Activated CD4-positive, alpha-beta T cell treated with anti-CD3 and anti-CD28 coated beads, Interleukin-2, amount 50 U/mL, for 4 hours (primary cell): ENCODE measurements at regions not wholly inside any gene's neighbourhood (a gene's known extent, or its start where the extent isn't known, plus 50 kb on each side); places are given as distances from the start of the nearest gene placed in this dataset.
"Not testable (repeated sequence)": the region's sequence is repeated elsewhere in the genome, so short reads cannot be mapped to it uniquely, and the experiment has no call there.

ENCODE experiments used
- DNase-seq, 2 experiments: peaks; one replicate each; pipeline ENCODE4 v3.0.0-alpha.2; 2020

DNA sequence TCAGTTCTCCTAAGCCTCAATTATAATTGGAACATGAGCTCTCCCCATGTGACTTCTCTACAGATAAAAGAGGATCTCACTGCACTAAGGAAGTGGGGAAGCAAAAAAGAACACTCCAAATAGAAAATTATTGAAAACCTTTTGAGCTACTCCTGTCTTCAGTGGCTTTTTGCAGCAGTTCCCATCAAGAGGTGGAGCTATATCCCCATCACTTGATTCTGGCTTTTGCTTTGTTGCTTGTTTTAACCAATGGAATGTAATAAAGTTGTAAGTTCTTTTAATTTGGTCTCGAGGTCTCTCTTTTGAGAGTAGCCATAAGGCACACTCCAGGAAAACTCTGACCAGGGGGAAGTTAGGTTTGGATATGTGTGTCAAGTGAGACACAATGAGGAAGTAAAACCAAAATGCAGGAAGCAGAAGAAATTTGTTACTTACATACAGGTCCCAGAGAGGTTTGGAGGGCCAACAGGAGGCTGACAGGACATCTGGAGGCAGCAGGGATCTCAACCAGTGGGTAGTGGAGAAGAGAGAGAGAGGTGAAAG lies 569.4 kb downstream of the HTR7 start:
- DNase-seq: no peak

DNA sequence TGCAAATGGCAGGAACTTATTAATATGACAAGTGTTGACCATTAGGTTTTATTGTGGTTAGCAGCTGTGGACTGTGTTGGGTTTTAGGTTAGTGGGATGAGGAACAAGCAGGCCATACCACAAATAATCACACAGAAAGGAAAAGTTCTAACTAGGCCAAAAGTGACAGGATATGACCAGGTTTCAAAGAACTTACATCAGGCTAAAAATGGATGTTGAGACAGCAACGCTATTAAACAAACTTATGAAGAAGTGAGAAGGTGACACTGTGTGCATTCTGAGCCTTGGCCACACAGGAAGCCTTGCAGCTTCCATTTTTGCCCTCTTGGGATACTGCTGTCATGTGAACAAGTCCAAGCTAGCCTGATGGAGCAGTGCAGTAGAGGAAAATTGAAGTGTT lies 568.8 kb downstream of the HTR7 start:
- no peak for DNase-seq

DNA sequence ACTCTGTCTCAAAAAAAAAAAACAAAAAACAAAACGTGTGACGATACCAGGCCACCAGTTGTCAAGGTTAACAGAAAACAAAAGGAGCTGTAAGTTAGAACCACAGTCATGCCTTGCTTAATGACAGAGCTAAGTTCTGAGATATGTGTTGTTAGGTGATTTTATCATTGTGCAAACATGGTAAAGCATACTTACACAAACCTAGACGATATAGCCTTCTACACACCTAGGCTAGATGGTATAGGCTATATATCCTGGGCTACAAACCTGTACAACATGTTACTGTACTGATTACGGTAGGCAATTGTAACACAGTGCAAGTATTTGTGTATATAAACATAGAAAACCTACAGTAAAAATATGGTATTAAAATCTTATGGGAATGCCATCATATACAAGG lies 564.2 kb downstream of the HTR7 start:
- no peak for DNase-seq

DNA sequence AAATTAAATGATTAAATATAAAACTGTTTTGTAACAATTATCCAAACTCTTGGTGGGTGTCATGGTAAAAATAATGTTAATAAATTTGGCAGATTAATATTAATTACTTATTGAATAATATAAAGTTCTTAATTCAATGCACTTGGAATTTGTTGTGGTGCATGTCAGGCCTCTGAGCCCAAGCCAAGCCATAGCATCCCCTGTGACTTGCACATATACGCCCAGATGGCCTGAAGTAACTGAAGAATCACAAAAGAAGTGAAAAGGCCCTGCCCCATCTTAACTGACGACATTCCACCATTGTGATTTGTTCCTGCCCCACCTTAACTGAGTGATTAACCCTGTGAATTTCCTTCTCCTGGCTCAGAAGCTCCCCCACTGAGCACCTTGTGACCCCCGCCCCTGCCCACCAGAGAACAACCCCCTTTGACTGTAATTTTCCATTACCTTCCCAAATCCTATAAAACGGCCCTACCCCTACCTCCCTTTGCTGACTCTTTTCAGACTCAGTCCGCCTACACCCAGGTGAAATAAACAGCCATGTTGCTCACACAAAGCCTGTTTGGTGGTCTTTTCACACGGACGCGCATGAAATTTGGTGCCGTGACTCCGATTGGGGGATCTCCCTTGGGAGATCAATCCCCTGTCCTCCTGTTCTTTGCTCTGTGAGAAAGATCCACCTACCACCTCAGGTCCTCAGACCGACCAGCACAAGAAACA lies 562.9 kb downstream of the HTR7 start:
- not testable (repeated sequence) for DNase-seq

DNA sequence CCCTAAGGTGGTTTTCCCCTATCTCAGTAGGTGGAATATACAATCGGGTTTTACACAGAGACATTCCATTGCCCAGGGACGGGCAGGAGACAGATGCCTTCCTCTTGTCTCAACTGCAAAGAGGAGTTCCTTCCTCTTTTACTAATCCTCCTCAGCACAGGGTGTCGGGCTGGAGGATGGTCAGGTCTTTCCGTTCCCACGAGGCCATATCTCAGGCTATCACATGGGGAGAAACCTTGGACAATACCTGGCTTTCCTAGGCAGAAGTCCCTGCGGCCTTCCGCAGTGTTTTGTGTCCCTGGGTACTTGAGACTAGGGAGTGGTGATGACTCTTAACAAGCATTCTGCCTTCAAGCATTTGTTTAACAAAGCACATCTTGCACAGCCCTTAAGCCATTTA lies 555.8 kb downstream of the HTR7 start:
- DNase-seq: not testable (repeated sequence)

DNA sequence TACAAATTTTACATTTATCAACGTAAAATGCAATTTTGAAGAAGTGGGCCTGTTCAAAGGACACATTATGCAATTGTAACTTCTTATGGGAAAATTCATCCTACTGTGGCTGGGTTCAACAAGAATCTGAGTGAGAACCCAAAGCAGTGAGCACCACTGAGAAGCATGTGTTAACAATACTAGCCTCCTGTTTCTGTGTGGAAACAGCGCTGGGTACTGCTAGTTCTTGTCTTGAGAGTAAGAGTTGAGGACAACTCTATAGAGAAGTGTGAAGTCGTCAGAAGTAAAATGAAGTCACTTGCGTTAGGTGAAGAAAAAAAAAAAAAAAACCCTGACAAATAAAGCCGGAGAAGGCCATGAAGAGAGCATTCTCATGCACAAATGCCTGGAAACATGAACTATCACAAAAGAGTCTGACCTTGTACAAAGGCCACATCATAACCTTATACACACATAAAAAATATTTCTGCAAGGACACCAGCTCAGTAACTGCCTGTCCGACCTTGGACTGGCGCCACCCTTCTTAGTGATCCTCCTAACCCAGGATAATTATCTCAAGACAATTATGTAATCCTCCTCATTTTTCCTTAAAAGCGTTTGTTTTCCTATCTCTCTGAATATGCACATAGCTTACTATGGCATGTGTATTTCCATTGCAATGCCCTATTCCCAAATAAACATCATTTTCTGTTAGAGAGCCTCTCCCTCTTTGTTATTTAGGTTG lies 554.9 kb downstream of the HTR7 start:
- no peak for DNase-seq

DNA sequence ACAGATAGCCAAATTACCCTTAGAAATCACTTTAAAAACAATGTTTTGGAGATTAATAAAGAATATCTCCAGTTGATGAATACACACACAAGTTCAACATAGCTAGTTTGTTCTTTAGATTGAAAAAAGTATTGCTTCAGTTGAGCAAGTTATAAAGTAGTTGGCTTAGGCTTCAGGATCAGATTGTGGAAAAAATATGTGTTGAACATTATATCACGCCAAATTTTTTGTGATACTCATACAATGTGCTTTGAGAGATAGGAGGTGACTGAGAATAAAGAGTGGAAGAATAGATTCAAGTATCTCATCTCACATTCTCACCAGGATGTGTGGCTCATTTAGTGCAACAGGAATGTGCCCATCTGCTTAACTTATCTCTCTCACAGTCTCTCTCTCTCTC lies 553.3 kb downstream of the HTR7 start:
- no peak for DNase-seq

DNA sequence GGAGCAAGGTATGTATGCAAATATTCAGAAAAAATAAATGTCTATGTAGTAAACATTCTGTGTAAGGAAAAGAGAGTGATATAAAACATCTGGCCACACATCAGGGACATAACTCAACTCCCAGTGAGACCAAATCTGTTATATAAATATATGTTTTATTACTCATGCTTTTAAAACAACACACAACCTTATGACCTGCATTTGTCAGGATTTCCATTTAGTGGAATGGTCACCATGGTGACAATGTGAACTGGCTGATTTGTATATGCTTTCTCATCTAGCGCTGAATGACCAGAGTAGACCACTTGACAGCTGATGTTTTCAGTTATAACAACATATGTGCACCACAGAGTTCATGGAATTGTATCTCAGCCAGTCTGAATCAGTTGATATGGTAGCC lies 551.7 kb downstream of the HTR7 start:
- DNase-seq: no peak

DNA sequence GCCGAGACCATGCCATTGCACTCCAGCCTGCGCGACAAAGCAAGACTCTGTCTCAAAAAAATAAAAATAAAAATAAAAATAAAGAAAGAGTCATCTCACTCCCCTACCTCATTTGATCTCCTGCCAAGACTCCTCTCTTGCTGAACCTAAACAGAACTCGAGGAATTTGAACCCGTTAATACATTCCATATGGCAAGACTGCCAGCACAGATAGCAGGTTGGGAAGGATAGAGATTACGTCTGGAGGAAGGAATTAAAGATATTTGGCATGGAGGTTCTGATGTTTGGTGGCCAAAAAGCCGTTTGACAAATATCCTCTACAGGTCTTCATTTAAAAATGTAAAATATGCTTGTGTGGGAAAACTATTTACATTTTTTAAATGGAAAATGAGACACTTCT lies 549.6 kb downstream of the HTR7 start:
- no peak for DNase-seq

DNA sequence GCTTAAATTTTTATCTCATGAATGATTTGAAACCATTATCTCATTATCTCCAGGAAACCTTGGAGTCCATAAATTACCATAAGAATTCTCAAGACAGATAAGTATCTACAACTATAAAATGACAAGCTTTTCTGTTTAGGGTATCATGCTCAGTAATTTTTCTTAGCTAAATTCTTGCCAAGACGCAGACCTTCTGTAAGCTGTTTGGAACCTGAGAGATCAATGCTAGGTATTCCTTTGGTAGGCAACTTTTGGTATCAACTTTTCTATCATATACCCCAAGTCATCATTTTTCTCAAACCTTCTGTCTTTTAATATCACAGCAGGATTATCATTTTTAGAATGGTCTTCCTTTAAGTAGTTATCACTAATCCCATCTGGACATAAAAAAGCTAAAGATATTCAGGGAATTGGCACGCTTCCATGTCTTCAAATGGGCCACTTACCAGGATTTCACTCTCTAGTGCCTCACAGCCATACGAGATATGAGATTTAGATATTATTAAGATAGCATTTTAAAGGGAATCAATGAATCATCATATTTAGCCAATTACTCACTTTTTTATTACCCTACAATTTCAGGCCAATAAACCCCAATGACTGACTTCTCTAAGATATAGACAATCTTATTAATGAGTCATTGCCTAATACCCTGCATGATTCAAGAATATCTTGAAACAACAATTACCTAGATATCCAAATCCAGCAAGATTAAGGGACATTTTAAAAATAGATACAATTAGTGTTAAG lies 544.1 kb downstream of the HTR7 start:
- no peak for DNase-seq

DNA sequence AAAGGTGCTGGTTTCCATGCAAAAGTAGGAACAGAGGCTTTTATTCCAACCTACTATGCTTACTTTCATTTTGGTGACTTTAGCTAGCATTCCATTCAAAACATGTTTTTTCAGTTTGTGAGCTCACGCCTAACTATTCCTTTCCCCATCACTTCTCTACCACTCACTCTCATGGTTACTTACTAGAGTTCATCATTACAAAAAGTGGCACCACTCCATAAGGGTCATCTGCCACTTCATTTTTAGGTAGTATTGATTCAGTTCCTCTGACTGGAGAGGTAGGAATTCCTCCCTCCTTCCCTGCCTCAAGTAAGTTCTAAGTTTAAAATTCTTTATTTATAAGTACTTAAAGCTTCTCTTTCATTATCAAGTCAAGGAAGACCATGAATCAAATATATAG lies 543.1 kb downstream of the HTR7 start:
- no peak for DNase-seq

DNA sequence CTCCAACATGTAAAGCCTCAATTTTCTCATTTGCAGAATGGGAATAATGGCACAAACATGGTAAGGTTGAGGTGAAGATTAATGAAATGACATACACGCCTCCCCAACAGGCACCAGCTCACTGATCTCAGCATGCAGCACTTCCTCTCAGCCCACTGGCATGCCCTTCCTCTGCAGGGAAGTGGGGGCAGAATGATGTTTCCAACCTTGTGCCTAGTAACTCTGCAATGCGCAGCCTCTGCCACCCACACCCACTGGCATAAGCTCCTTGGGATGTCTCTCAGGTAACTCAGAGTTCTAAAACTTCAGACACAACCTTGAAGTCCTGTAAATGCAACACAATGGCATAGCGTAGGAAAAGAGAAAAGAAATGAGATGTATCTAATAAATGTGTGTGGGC lies 540.7 kb downstream of the HTR7 start:
- no peak for DNase-seq

DNA sequence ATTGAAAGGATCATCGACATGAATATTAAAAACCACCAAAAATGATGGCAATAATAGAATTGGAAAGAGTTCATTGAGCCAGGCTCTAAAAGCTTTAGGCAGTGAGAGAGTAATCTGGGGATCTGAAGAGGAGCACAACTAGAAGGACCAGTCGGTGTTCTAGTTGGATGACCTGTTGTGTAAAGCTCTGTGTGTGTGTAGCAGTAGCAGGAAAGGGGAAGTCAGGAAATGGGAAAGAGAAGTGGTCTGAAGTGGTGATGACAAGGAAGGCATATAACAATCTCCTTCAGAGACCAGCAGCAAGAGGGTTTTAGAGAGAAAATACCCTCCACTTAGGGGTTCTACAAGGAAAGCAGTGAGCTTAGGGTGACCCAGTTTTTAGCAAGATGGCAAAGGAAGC lies 539.2 kb downstream of the HTR7 start:
- no peak for DNase-seq

DNA sequence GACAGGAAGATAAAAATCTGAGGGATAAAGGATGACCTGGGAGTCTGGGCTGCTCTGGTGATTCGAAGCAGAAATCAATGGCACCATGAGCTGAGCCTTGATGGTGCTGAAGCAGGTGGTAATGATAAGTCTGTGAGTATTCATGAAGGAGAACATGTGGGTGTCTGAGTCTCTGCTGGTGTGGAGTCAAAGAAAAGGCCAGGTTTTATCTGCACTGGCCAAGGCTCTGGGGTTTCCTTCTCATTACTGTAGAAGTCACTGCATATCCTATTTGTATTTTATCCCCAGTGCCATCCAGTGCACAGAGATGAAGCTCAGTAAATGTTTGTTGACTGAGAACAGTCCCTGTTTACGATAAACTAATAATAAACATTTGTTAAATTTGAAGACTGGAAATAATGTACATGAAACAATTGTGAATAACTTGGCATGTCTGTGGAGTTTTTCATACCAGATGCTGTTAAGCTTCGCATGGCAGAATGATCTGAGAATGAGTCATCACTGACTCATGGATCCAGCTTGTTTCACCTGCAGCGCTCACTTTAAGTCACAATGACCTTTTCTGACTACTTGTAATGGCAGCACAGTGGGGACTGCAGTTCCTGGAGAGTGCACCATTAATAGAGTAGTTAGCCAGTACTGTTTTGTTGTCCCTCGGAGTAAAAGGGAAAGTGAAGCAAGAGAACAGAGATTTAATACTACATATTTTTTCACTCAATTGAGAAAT lies 538.5 kb downstream of the HTR7 start:
- no peak for DNase-seq

DNA sequence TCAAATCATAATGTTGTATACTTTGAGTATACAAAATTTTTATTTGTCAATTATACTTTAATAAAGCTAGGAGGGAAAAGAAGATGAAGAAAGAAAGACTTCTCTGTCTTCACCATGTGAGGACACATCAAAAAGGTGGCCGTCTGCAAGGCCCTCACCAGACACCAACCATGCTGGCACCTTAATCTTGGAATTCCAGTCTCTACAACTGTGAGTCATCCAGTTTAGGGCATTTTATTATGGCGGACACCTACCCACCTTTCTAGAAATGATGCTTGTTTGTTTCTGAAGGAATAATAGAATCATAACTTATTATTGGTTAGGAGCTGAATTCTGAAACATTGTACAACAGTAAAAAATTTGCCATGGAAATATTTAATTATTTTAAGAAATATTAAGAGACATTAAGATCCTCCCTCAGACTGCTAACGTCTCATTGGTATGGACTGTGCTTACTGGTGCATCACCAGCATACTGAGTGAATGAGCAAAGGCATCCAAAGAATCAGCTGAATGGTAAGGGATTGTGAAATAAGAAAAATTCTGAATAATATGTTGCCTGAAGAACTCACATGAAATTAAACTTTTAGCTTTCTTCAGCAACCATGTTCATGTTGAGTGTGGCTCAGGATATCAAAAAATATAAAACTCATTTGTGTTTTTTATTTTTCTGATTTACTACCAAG lies 536.6 kb downstream of the HTR7 start:
- no peak for DNase-seq

DNA sequence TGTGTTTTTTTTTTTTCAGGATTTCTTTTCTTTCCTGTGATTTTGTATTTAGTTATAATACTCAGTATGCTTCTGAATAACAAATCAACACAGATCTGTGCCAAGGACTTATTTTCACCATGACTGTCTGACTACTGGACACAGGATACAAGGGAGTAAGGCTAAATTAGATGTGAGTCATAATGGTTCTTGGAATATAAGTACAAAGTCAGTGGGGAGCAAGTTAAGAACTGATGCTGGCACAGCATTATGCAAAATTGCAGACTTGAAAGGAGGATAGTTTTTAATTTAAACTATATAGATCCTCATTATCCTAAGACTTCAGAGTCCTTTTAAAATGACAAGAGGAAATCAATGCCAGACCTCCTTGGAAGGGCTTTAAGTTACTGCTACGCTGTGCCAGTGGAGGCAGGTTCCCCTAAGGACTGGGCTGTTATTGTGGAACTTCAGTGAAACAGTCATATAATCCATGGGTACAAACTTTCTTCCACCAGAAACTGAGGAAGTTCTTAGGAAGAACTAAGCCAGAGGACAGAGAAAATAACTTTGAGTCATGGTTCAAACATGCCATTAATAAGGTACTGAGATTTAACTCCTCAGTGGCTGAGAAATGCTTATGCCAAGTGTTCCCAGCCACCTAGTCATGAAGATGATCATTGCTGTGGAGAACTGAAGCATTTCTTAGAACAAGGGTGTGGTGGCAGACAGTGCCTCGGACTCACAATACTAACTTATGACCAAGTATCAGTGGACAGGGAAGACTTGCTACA lies 531.2 kb downstream of the HTR7 start:
- no peak for DNase-seq

DNA sequence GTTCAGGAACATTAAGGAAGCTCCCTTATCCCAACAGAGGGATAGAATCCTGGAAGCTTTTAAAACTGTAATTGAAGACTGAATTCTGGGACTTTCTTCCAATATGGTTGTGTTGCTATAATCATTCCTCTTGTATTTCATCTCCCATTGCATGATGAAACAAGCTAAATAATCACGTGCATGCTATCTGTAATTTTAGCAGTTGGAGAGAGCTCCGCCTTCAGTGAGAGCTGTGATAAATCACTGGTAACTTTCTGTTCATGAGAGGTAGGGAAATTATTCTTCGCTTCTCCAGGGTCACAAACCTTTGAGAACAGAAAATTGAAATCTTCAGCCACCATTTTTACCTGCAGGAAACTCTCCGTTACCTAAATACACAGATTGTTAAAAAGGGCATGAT lies 530.2 kb downstream of the HTR7 start:
- DNase-seq: no peak

DNA sequence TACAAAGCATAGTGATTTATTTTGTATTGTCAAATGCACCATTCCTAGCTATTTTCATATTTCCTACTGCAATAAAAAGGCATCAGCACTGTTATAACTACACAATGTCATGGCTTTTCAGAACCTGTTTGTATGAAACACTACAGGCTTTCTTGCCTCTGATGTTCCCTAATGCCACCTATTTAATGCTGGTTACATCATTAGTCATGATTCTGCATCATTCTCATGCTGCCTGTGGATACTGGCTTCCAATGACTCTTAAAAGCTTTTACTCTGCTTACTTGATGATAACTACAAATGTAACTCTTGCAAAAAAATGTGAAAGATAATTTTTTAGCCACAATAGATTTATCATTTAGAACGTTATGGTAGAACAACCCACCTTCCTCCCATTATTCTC lies 529.4 kb downstream of the HTR7 start:
- DNase-seq: no peak

DNA sequence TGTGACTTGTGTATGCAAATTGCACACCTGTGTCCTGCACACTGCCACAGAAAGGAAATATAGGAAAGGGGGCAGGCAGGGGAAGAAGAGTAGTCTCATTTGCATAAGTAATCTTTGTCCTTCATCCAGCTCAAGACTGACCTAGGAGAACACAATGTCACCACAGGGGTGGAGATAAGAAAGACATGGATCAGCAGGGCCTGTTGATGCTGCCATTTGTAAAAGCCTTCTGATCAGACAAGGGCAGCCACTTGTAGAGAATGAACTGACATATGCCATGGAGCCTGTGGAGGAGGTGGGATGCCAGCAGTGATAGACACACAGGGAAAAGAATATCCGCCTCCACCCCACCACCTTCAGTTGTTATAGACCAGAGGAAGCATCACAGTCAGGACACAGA lies 528.9 kb downstream of the HTR7 start:
- DNase-seq: no peak

DNA sequence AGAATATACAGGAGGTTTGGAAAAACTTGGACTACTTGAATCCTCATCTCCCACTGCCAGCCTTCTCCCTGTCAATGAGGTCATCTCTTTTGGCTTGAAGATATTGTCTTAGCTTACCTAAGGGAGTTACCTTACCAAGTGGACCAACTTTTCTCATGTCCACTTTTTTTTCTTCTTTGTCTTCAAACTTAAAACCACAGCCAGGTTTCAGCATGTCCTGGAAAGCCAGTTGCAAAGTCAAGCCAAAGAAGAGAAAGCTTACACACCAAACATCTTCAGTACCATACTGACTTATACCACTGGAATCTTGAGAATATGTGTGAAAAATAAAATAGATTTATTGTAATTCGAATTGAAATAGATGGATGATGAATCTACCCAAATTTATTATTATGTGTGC lies 520.5 kb downstream of the HTR7 start:
- DNase-seq: no peak

DNA sequence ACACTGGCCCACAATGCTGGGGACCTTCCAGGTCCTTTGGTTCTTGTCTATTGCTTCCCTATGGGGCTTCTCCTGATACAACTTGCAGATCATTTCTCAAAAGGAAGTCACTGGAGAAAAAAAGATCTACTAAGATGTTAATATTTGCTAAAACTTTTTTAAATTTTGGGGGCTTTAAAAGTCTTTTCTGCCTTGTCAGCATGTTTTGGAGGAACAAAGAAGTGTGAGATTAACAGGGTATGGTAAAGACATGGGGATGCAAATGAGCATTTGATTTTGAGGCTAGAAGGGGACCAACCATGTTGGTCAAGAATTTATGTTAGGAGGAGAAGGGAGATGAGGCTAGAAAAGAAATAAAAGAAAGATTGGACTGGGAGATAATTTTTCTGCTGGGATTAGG lies 515.4 kb downstream of the HTR7 start:
- no peak for DNase-seq

DNA sequence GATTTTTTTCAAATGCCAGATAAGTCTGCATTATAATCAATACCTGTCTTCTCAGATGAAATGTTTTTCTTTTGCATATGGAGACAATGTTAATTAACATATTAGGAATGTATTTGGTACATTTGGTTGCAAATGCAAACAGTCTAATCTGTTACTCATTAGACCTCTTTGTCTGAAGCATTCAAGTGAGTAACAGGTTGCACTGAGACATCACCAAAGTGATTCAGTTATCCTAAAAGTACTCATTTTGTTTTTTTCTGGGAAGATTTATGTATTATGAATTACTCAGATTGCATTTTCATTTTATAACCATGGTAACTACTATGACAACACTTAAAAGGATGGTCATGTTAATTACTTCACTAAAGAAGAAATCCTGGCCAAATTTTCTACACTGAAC lies 513.6 kb downstream of the HTR7 start:
- no peak for DNase-seq
